Neural cell (in vitro differentiated cells): ENCODE measurements at regions not wholly inside any gene's neighbourhood (a gene's known extent, or its start where the extent isn't known, plus 50 kb on each side); places are given as distances from the start of the nearest gene placed in this dataset.

ENCODE experiments used
- H2AFZ ChIP-seq: fragments of 200-600, 300-800 bp; sonication (generic), shearing (Covaris generic); 2 replicates; pipeline ENCODE4 v1.6.0; 2014; ENCODE audit warnings: low read depth, mild to moderate bottlenecking, antibody characterized with exemption, low read length, moderate library complexity
- H3F3A ChIP-seq: fragments of 200-600 bp; shearing (Covaris generic); 2 replicates; pipeline ENCODE4 v1.6.1; 2016; ENCODE audit warnings: mild to moderate bottlenecking, moderate library complexity, mixed read lengths, antibody characterized with exemption, low read length; ENCODE audit not compliant: insufficient read depth, poor library complexity, severe bottlenecking
- H3K27ac ChIP-seq: fragments of 200-600, 300-800 bp; sonication (generic), shearing (Covaris generic); 2 replicates; pipeline ENCODE4 v1.5.1; 2014; ENCODE audit warnings: mild to moderate bottlenecking, low read length, moderate library complexity
- H3K27me3 ChIP-seq: fragments of 300-800, 200-600 bp; sonication (generic), shearing (Covaris generic); 2 replicates; pipeline ENCODE4 v1.6.0; 2014; ENCODE audit warnings: mild to moderate bottlenecking, low read depth, low read length, moderate library complexity; ENCODE audit not compliant: insufficient read depth
- H3K36me3 ChIP-seq: fragments of 300-800, 200-600 bp; sonication (generic), shearing (Covaris generic); 2 replicates; pipeline ENCODE4 v1.5.1; 2014; ENCODE audit warnings: mild to moderate bottlenecking, antibody characterized with exemption, low read length, moderate library complexity; ENCODE audit not compliant: insufficient read depth
- H3K4me2 ChIP-seq: fragments of 300-800, 200-600 bp; sonication (generic), shearing (Covaris generic); 2 replicates; pipeline ENCODE4 v1.6.0; 2014; ENCODE audit warnings: mild to moderate bottlenecking, low read length
- H3K4me3 ChIP-seq: fragments of 300-800, 200-600 bp; sonication (generic), shearing (Covaris generic); 2 replicates; pipeline ENCODE4 v1.5.1; 2014; ENCODE audit warnings: mild to moderate bottlenecking, low read length, moderate library complexity
- H3K79me2 ChIP-seq: fragments of 200-600 bp; shearing (Covaris generic); replicated peaks from 2 replicates; pipeline ENCODE4 v1.6.0; 2014; ENCODE audit warnings: mild to moderate bottlenecking, low read length, moderate library complexity; ENCODE audit not compliant: insufficient read depth
- H3K9ac ChIP-seq: fragments of 300-800, 200-600 bp; sonication (generic), shearing (Covaris generic); 2 replicates; pipeline ENCODE4 v1.6.1; 2016; ENCODE audit warnings: mild to moderate bottlenecking, low read length, mixed read lengths
- H3K9me2 ChIP-seq: fragments of 200-600 bp; shearing (Covaris generic); 2 replicates; pipeline ENCODE4 v1.6.1; 2016; ENCODE audit warnings: mild to moderate bottlenecking, low read length, mixed read lengths; ENCODE audit not compliant: insufficient read depth
- H3K9me3 ChIP-seq: fragments of 200-600, 300-800 bp; sonication (generic), shearing (Covaris generic); 2 replicates; pipeline ENCODE4 v1.6.1; 2016; ENCODE audit warnings: mild to moderate bottlenecking, mixed run types, low read length, moderate library complexity, mixed read lengths
- H4K20me1 ChIP-seq: fragments of 200-600 bp; shearing (Covaris generic); 2 replicates; pipeline ENCODE4 v1.6.1; 2016; ENCODE audit warnings: mild to moderate bottlenecking, mixed run types; ENCODE audit not compliant: insufficient read depth
- EP300 ChIP-seq: fragments of 450-650 bp; conservative IDR thresholded peaks from 2 replicates; pipeline ENCODE4 v1.6.1; 2014; ENCODE audit warnings: antibody characterized with exemption, mild to moderate bottlenecking, moderate library complexity; ENCODE audit not compliant: poor library complexity, severe bottlenecking
- EZH2 ChIP-seq: fragments of 200-600, 300-800 bp; shearing (Covaris generic), sonication (generic); IDR thresholded peaks from 2 replicates; pipeline ENCODE4 v1.6.1; 2014; ENCODE audit warnings: antibody characterized with exemption, low read length, borderline replicate concordance, mild to moderate bottlenecking; ENCODE audit not compliant: insufficient read depth, poor library complexity, severe bottlenecking
- MXI1 ChIP-seq: fragments of 450-650 bp; conservative IDR thresholded peaks from 2 replicates; pipeline ENCODE4 v1.6.1; 2014; ENCODE audit warnings: antibody characterized with exemption, mild to moderate bottlenecking; ENCODE audit not compliant: poor library complexity, severe bottlenecking
- POLR2AphosphoS5 ChIP-seq: IDR thresholded peaks from 2 replicates; pipeline ENCODE4 v1.6.1; 2012
- RAD21 ChIP-seq: fragments of 450-650 bp; conservative IDR thresholded peaks from 2 replicates; pipeline ENCODE4 v1.6.1; 2014; ENCODE audit warnings: antibody characterized with exemption, mild to moderate bottlenecking, moderate library complexity
- SMC3 ChIP-seq: fragments of 450-650 bp; conservative IDR thresholded peaks from 2 replicates; pipeline ENCODE4 v1.6.1; 2014; ENCODE audit warnings: antibody characterized with exemption, mild to moderate bottlenecking, moderate library complexity; ENCODE audit not compliant: poor library complexity
- TAF1 ChIP-seq: IDR thresholded peaks from 2 replicates; pipeline ENCODE4 v1.6.1; 2012; ENCODE audit warnings: low read depth
- TF ChIP-seq, protein P1 (sequence below): IDR thresholded peaks from 2 replicates; pipeline ENCODE4 v1.6.1; 2012; ENCODE audit warnings: borderline replicate concordance
- TF ChIP-seq, protein P2 (sequence below): fragments of 450-650 bp; IDR thresholded peaks from 2 replicates; pipeline ENCODE4 v1.5.1; 2014; ENCODE audit warnings: antibody characterized with exemption, mild to moderate bottlenecking, moderate library complexity; ENCODE audit not compliant: poor library complexity, severe bottlenecking

DNA sequence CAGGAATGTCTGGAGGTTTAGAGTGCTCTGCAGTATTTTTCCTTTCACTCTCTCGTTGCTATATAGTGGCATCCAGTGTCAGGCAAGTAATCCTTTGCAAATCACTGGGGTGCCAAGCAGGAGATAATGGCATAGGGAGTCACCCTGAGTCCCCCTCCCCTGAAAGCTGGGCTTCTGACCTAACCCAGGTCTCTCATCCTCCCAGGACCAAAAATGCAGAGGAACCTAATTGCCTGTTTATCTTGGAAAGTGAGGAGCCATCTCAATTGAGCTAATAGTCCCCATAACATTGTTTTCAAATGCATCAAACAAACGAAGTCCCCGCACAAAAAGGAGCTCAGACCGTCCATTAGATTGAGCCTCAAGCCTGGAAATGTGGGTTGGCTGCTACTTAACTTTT lies 368.0 kb upstream of the IRX2 start:
- no peaks in the 10 kb centered on the region for H3K79me2 ChIP-seq
- no peaks in the 10 kb centered on the region for H3K9me3 ChIP-seq
- H3K4me3 ChIP-seq, result no peak overlapping the region
- H3K36me3 ChIP-seq, result no peaks in the 10 kb centered on the region
- H2AFZ ChIP-seq, result no peak overlapping the region
- no peak overlapping the region for H3K27ac ChIP-seq
- TF ChIP-seq EZH2 (no peak), SMC3 (no peak), POLR2AphosphoS5 (no peak), MXI1 (no peak), RAD21 (no peak), TAF1 (no peak), EP300 (no peak)
- TF ChIP-seq, protein P1, sequence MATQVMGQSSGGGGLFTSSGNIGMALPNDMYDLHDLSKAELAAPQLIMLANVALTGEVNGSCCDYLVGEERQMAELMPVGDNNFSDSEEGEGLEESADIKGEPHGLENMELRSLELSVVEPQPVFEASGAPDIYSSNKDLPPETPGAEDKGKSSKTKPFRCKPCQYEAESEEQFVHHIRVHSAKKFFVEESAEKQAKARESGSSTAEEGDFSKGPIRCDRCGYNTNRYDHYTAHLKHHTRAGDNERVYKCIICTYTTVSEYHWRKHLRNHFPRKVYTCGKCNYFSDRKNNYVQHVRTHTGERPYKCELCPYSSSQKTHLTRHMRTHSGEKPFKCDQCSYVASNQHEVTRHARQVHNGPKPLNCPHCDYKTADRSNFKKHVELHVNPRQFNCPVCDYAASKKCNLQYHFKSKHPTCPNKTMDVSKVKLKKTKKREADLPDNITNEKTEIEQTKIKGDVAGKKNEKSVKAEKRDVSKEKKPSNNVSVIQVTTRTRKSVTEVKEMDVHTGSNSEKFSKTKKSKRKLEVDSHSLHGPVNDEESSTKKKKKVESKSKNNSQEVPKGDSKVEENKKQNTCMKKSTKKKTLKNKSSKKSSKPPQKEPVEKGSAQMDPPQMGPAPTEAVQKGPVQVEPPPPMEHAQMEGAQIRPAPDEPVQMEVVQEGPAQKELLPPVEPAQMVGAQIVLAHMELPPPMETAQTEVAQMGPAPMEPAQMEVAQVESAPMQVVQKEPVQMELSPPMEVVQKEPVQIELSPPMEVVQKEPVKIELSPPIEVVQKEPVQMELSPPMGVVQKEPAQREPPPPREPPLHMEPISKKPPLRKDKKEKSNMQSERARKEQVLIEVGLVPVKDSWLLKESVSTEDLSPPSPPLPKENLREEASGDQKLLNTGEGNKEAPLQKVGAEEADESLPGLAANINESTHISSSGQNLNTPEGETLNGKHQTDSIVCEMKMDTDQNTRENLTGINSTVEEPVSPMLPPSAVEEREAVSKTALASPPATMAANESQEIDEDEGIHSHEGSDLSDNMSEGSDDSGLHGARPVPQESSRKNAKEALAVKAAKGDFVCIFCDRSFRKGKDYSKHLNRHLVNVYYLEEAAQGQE, result no peak
- TF ChIP-seq, protein P2, sequence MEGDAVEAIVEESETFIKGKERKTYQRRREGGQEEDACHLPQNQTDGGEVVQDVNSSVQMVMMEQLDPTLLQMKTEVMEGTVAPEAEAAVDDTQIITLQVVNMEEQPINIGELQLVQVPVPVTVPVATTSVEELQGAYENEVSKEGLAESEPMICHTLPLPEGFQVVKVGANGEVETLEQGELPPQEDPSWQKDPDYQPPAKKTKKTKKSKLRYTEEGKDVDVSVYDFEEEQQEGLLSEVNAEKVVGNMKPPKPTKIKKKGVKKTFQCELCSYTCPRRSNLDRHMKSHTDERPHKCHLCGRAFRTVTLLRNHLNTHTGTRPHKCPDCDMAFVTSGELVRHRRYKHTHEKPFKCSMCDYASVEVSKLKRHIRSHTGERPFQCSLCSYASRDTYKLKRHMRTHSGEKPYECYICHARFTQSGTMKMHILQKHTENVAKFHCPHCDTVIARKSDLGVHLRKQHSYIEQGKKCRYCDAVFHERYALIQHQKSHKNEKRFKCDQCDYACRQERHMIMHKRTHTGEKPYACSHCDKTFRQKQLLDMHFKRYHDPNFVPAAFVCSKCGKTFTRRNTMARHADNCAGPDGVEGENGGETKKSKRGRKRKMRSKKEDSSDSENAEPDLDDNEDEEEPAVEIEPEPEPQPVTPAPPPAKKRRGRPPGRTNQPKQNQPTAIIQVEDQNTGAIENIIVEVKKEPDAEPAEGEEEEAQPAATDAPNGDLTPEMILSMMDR, result no peak
- peaks cover 67% of the 10 kb centered on the region for H3K27me3 ChIP-seq
- H4K20me1 ChIP-seq, result no peaks in the 10 kb centered on the region
- no peak overlapping the region for H3K4me2 ChIP-seq
- no peak overlapping the region for H3K9ac ChIP-seq
- no peaks in the 10 kb centered on the region for H3K9me2 ChIP-seq
- no peaks in the 10 kb centered on the region for H3F3A ChIP-seq

DNA sequence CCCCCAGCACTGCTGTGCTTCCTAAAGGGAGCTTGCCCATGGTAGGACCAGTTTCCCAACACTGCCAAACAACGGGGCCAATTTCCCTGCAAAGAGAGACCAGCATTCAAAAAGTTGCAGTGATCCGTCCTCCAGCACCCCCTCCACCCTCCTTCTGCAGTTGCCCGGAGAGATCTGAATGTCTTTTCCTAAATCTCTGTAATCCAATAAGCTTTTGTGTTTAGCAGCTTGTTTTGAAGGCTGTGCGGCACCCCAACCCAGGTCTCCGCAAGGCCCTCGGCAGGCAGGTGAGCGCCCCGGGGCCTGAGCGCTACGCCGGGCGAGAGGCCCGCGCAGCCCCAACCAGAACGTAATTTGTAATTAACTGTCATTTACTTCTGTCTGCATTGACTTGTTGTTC lies 366.9 kb upstream of the IRX2 start:
- Histone ChIP-seq H3K4me2 (no peak overlapping the region), H3F3A (no peaks in the 10 kb centered on the region), H3K36me3 (no peaks in the 10 kb centered on the region), H4K20me1 (no peaks in the 10 kb centered on the region), H3K9ac (no peak overlapping the region), H3K9me2 (no peaks in the 10 kb centered on the region), H3K27ac (no peak overlapping the region), H3K79me2 (no peaks in the 10 kb centered on the region), H3K4me3 (no peak overlapping the region), H3K27me3 (peaks cover 67% of the 10 kb centered on the region), H3K9me3 (no peaks in the 10 kb centered on the region), H2AFZ (no peak overlapping the region)
- TF ChIP-seq MXI1 (no peak), POLR2AphosphoS5 (no peak), EZH2 (no peak), TAF1 (no peak), RAD21 (no peak), SMC3 (no peak), EP300 (no peak)
- TF ChIP-seq, protein P1, result no peak
- TF ChIP-seq, protein P2, result no peak
